Subcutaneous abdominal adipose tissue (tissue), 5 donors: ENCODE measurements at regions not wholly inside any gene's neighbourhood (a gene's known extent, or its start where the extent isn't known, plus 50 kb on each side); places are given as distances from the start of the nearest gene placed in this dataset.

Experiments used
- H3K27ac ChIP-seq: one replicate; pipeline ENCODE4 v1.7.0; 2013; ENCODE audit warnings: low read depth, mild to moderate bottlenecking, inconsistent platforms, low read length, moderate library complexity
- H3K27me3 ChIP-seq, 5 donors: one replicate each; pipeline ENCODE4 v1.7.0; 2013; ENCODE audit warnings: low read length in 5 of 5, inconsistent platforms in 1 of 5; ENCODE audit not compliant: control insufficient read depth in 5 of 5, insufficient read depth in 4 of 5
- H3K36me3 ChIP-seq, 5 donors: one replicate each; pipeline ENCODE4 v1.7.0; 2013; ENCODE audit warnings: low read length in 5 of 5; ENCODE audit not compliant: control insufficient read depth in 5 of 5, insufficient read depth in 5 of 5
- H3K4me1 ChIP-seq, 5 donors: one replicate each; pipeline ENCODE4 v1.7.0; 2013; ENCODE audit warnings: low read length in 5 of 5, mild to moderate bottlenecking in 3 of 5, moderate library complexity in 1 of 5; ENCODE audit not compliant: control insufficient read depth in 5 of 5, insufficient read depth in 5 of 5
- H3K4me3 ChIP-seq, 5 donors: one replicate each; pipeline ENCODE4 v1.7.0; 2013; ENCODE audit warnings: low read length in 5 of 5, low read depth in 1 of 5
- H3K9ac ChIP-seq, 5 donors: one replicate each; pipeline ENCODE4 v1.7.0; 2013; ENCODE audit warnings: low read length in 5 of 5, mild to moderate bottlenecking in 4 of 5, moderate library complexity in 3 of 5
- H3K9me3 ChIP-seq, 5 donors: one replicate each; pipeline ENCODE4 v1.7.0; 2013; ENCODE audit warnings: low read length in 5 of 5; ENCODE audit not compliant: control insufficient read depth in 5 of 5
- donor health status: healthy.
- donor health status: healthy.
- donor health status: healthy.
- donor health status: healthy.
- donor health status: healthy.

- no peaks in the 10 kb centered on the region for H3K9me3 ChIP-seq
- H3K27me3 ChIP-seq = peaks cover 0 to 12% (median 4%) of the 10 kb centered on the region in 5 donors
- H3K27ac ChIP-seq = no peak overlapping the region
- peaks cover 4 to 33% (median 26%) of the 10 kb centered on the region in 5 donors for H3K4me1 ChIP-seq
- no peak overlapping the region for H3K9ac ChIP-seq
- H3K36me3 ChIP-seq = no peaks in the 10 kb centered on the region
- H3K4me3 ChIP-seq = no peak overlapping the region
These were observed 105.6 kb upstream of the NXT1 start for GRCh38 chr20:23244916-23245552.

- H3K4me3 ChIP-seq = no peak overlapping the region
- H3K9me3 ChIP-seq = no peaks in the 10 kb centered on the region
- H3K4me1 ChIP-seq = peaks cover 4 to 33% (median 26%) of the 10 kb centered on the region in 5 donors
- no peak overlapping the region for H3K9ac ChIP-seq
- H3K36me3 ChIP-seq = no peaks in the 10 kb centered on the region
- H3K27ac ChIP-seq = no peak overlapping the region
- peaks cover 0 to 8% (median 4%) of the 10 kb centered on the region in 5 donors for H3K27me3 ChIP-seq
These were observed 106.3 kb upstream of the NXT1 start for GRCh38 chr20:23244156-23244915.

- Histone ChIP-seq H3K4me1 (peaks cover 4 to 33% (median 26%) of the 10 kb centered on the region in 5 donors), H3K27me3 (peaks cover 0 to 8% (median 4%) of the 10 kb centered on the region in 5 donors), H3K27ac (no peak overlapping the region), H3K9me3 (peaks cover 0 to 4% (median 0%) of the 10 kb centered on the region in 5 donors), H3K9ac (no peak overlapping the region), H3K36me3 (no peaks in the 10 kb centered on the region), H3K4me3 (no peak overlapping the region)
These were observed 106.8 kb upstream of the NXT1 start for GRCh38 chr20:23243791-23244155.

- H3K4me1 ChIP-seq = peaks cover 1 to 29% (median 22%) of the 10 kb centered on the region in 5 donors
- H3K9me3 ChIP-seq = peaks cover 0 to 6% (median 0%) of the 10 kb centered on the region in 5 donors
- H3K9ac ChIP-seq = no peak overlapping the region
- peaks cover 0 to 8% (median 4%) of the 10 kb centered on the region in 5 donors for H3K27me3 ChIP-seq
- no peak overlapping the region for H3K27ac ChIP-seq
- no peak overlapping the region for H3K4me3 ChIP-seq
- H3K36me3 ChIP-seq = no peaks in the 10 kb centered on the region
These were observed 107.9 kb upstream of the NXT1 start for GRCh38 chr20:23242556-23243180.

- Histone ChIP-seq H3K9me3 (peaks cover 0 to 6% (median 0%) of the 10 kb centered on the region in 5 donors), H3K27me3 (peaks cover 0 to 8% (median 4%) of the 10 kb centered on the region in 5 donors), H3K4me3 (no peak overlapping the region)
These were observed 108.5 kb upstream of the NXT1 start for GRCh38 chr20:23242104-23242503.

GRCh38 chr20:23241416-23241815, 109.2 kb upstream of the NXT1 start:
- peaks cover 0 to 8% (median 4%) of the 10 kb centered on the region in 5 donors for H3K27me3 ChIP-seq
- H3K9ac ChIP-seq = no peak overlapping the region
- peaks cover 0 to 6% (median 0%) of the 10 kb centered on the region in 5 donors for H3K9me3 ChIP-seq
- no peak overlapping the region for H3K4me3 ChIP-seq
- no peak overlapping the region for H3K27ac ChIP-seq
- no peaks in the 10 kb centered on the region for H3K36me3 ChIP-seq
- H3K4me1 ChIP-seq = peaks cover 0 to 16% (median 10%) of the 10 kb centered on the region in 5 donors

More at GRCh38 chr20:23242104-23242503, 108.5 kb upstream of the NXT1 start:
- no peak overlapping the region for H3K9ac ChIP-seq
- no peaks in the 10 kb centered on the region for H3K36me3 ChIP-seq
- peaks cover 0 to 23% (median 17%) of the 10 kb centered on the region in 5 donors for H3K4me1 ChIP-seq
- no peak overlapping the region for H3K27ac ChIP-seq

GRCh38 chr20:23240519-23240918, 110.1 kb upstream of the NXT1 start:
- no peaks in the 10 kb centered on the region for H3K36me3 ChIP-seq
- H3K27ac ChIP-seq = no peak overlapping the region
- peaks cover 0 to 6% (median 0%) of the 10 kb centered on the region in 5 donors for H3K9me3 ChIP-seq
- H3K4me1 ChIP-seq = peaks cover 0 to 7% (median under 1%) of the 10 kb centered on the region in 5 donors
- H3K4me3 ChIP-seq = no peak overlapping the region
- peaks cover 0 to 8% (median 4%) of the 10 kb centered on the region in 5 donors for H3K27me3 ChIP-seq
- no peak overlapping the region for H3K9ac ChIP-seq

- Histone ChIP-seq H3K27me3 (peaks cover 0 to 4% (median 4%) of the 10 kb centered on the region in 5 donors), H3K9ac (no peak overlapping the region), H3K9me3 (peaks cover 0 to 16% (median 5%) of the 10 kb centered on the region in 5 donors), H3K4me1 (no peaks in the 10 kb centered on the region), H3K36me3 (no peaks in the 10 kb centered on the region), H3K27ac (no peak overlapping the region), H3K4me3 (no peak overlapping the region)
These were observed 113.4 kb upstream of the NXT1 start for GRCh38 chr20:23237201-23237600.

GRCh38 chr20:23235173-23236027, 115.2 kb upstream of the NXT1 start:
- H3K27ac ChIP-seq = no peak overlapping the region
- no peak overlapping the region for H3K4me3 ChIP-seq
- H3K36me3 ChIP-seq = no peaks in the 10 kb centered on the region
- peaks cover 0 to 16% (median 9%) of the 10 kb centered on the region in 5 donors for H3K9me3 ChIP-seq
- no peak overlapping the region for H3K9ac ChIP-seq
- H3K4me1 ChIP-seq = no peaks in the 10 kb centered on the region
- no peaks in the 10 kb centered on the region for H3K27me3 ChIP-seq
